Neural cell (in vitro differentiated cells): ENCODE measurements at regions not wholly inside any gene's neighbourhood (a gene's known extent, or its start where the extent isn't known, plus 50 kb on each side); places are given as distances from the start of the nearest gene placed in this dataset.

Experiments
- H2AFZ ChIP-seq: fragments of 200-600, 300-800 bp; sonication (generic), shearing (Covaris generic); 2 replicates; pipeline ENCODE4 v1.6.0; 2014; ENCODE audit warnings: low read depth, mild to moderate bottlenecking, antibody characterized with exemption, low read length, moderate library complexity
- H3F3A ChIP-seq: fragments of 200-600 bp; shearing (Covaris generic); 2 replicates; pipeline ENCODE4 v1.6.1; 2016; ENCODE audit warnings: mild to moderate bottlenecking, moderate library complexity, mixed read lengths, antibody characterized with exemption, low read length; ENCODE audit not compliant: insufficient read depth, poor library complexity, severe bottlenecking
- H3K27ac ChIP-seq: fragments of 200-600, 300-800 bp; sonication (generic), shearing (Covaris generic); 2 replicates; pipeline ENCODE4 v1.5.1; 2014; ENCODE audit warnings: mild to moderate bottlenecking, low read length, moderate library complexity
- H3K27me3 ChIP-seq: fragments of 300-800, 200-600 bp; sonication (generic), shearing (Covaris generic); 2 replicates; pipeline ENCODE4 v1.6.0; 2014; ENCODE audit warnings: mild to moderate bottlenecking, low read depth, low read length, moderate library complexity; ENCODE audit not compliant: insufficient read depth
- H3K36me3 ChIP-seq: fragments of 300-800, 200-600 bp; sonication (generic), shearing (Covaris generic); 2 replicates; pipeline ENCODE4 v1.5.1; 2014; ENCODE audit warnings: mild to moderate bottlenecking, antibody characterized with exemption, low read length, moderate library complexity; ENCODE audit not compliant: insufficient read depth
- H3K4me2 ChIP-seq: fragments of 300-800, 200-600 bp; sonication (generic), shearing (Covaris generic); 2 replicates; pipeline ENCODE4 v1.6.0; 2014; ENCODE audit warnings: mild to moderate bottlenecking, low read length
- H3K4me3 ChIP-seq: fragments of 300-800, 200-600 bp; sonication (generic), shearing (Covaris generic); 2 replicates; pipeline ENCODE4 v1.5.1; 2014; ENCODE audit warnings: mild to moderate bottlenecking, low read length, moderate library complexity
- H3K79me2 ChIP-seq: fragments of 200-600 bp; shearing (Covaris generic); replicated peaks from 2 replicates; pipeline ENCODE4 v1.6.0; 2014; ENCODE audit warnings: mild to moderate bottlenecking, low read length, moderate library complexity; ENCODE audit not compliant: insufficient read depth
- H3K9ac ChIP-seq: fragments of 300-800, 200-600 bp; sonication (generic), shearing (Covaris generic); 2 replicates; pipeline ENCODE4 v1.6.1; 2016; ENCODE audit warnings: mild to moderate bottlenecking, low read length, mixed read lengths
- H3K9me2 ChIP-seq: fragments of 200-600 bp; shearing (Covaris generic); 2 replicates; pipeline ENCODE4 v1.6.1; 2016; ENCODE audit warnings: mild to moderate bottlenecking, low read length, mixed read lengths; ENCODE audit not compliant: insufficient read depth
- H3K9me3 ChIP-seq: fragments of 200-600, 300-800 bp; sonication (generic), shearing (Covaris generic); 2 replicates; pipeline ENCODE4 v1.6.1; 2016; ENCODE audit warnings: mild to moderate bottlenecking, mixed run types, low read length, moderate library complexity, mixed read lengths
- H4K20me1 ChIP-seq: fragments of 200-600 bp; shearing (Covaris generic); 2 replicates; pipeline ENCODE4 v1.6.1; 2016; ENCODE audit warnings: mild to moderate bottlenecking, mixed run types; ENCODE audit not compliant: insufficient read depth
- EP300 ChIP-seq: fragments of 450-650 bp; conservative IDR thresholded peaks from 2 replicates; pipeline ENCODE4 v1.6.1; 2014; ENCODE audit warnings: antibody characterized with exemption, mild to moderate bottlenecking, moderate library complexity; ENCODE audit not compliant: poor library complexity, severe bottlenecking
- EZH2 ChIP-seq: fragments of 200-600, 300-800 bp; shearing (Covaris generic), sonication (generic); IDR thresholded peaks from 2 replicates; pipeline ENCODE4 v1.6.1; 2014; ENCODE audit warnings: antibody characterized with exemption, low read length, borderline replicate concordance, mild to moderate bottlenecking; ENCODE audit not compliant: insufficient read depth, poor library complexity, severe bottlenecking
- MXI1 ChIP-seq: fragments of 450-650 bp; conservative IDR thresholded peaks from 2 replicates; pipeline ENCODE4 v1.6.1; 2014; ENCODE audit warnings: antibody characterized with exemption, mild to moderate bottlenecking; ENCODE audit not compliant: poor library complexity, severe bottlenecking
- POLR2AphosphoS5 ChIP-seq: IDR thresholded peaks from 2 replicates; pipeline ENCODE4 v1.6.1; 2012
- RAD21 ChIP-seq: fragments of 450-650 bp; conservative IDR thresholded peaks from 2 replicates; pipeline ENCODE4 v1.6.1; 2014; ENCODE audit warnings: antibody characterized with exemption, mild to moderate bottlenecking, moderate library complexity
- SMC3 ChIP-seq: fragments of 450-650 bp; conservative IDR thresholded peaks from 2 replicates; pipeline ENCODE4 v1.6.1; 2014; ENCODE audit warnings: antibody characterized with exemption, mild to moderate bottlenecking, moderate library complexity; ENCODE audit not compliant: poor library complexity
- TAF1 ChIP-seq: IDR thresholded peaks from 2 replicates; pipeline ENCODE4 v1.6.1; 2012; ENCODE audit warnings: low read depth
- TF ChIP-seq, protein P1 (sequence below): fragments of 450-650 bp; IDR thresholded peaks from 2 replicates; pipeline ENCODE4 v1.5.1; 2014; ENCODE audit warnings: antibody characterized with exemption, mild to moderate bottlenecking, moderate library complexity; ENCODE audit not compliant: poor library complexity, severe bottlenecking
- TF ChIP-seq, protein P2 (sequence below): IDR thresholded peaks from 2 replicates; pipeline ENCODE4 v1.6.1; 2012; ENCODE audit warnings: borderline replicate concordance

DNA sequence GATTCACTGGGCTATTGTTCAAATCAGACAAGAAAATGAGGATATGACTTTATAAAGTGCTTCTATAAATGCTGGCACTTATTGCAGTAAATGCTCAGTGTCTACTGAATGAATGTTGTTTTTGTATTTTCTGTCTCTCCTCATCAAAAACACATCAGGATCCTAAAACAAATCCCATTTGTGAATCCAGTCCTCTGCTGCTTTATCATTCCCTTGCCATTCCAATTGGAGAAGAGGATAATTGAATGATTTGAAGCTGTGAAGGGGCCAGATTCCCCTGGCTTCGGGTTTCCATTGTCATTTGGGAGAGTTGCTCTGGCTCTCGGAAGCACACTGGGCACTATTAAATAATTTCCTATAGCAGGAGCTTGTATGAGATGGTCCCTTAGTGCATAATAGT is 666.8 kb downstream of the ACTL7B start:
- Histone ChIP-seq H2AFZ (no peak overlapping the region), H3K4me2 (no peak overlapping the region), H4K20me1 (no peaks in the 10 kb centered on the region), H3K9me2 (no peaks in the 10 kb centered on the region), H3F3A (no peaks in the 10 kb centered on the region), H3K27me3 (no peaks in the 10 kb centered on the region), H3K4me3 (no peak overlapping the region), H3K9ac (no peak overlapping the region), H3K79me2 (no peaks in the 10 kb centered on the region), H3K27ac (no peak overlapping the region), H3K9me3 (no peaks in the 10 kb centered on the region), H3K36me3 (no peaks in the 10 kb centered on the region)
- no peak for TF ChIP-seq EZH2
- TF ChIP-seq POLR2AphosphoS5, result peak; percentile 20

DNA sequence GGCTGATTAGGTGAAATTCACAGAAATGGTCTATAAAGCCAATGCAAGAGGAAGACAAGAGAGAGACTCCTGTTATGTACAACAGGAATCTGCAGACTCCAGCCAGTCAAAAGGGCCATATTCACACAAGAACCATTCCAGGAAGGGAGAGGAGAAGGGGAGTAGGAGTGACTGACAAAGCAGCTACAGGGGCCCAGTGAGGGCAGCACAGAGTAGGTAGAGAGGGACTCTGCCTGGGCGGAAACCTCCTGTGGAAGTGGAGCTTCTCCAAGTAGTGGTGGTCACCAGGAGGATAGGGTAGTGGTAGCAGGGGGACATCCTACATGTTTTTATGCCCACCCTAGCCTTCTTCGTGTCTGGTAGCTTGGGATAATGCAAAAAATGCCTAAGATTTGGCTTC is 667.3 kb downstream of the ACTL7B start:
- Histone ChIP-seq H3K4me2 (no peak overlapping the region), H3K4me3 (no peak overlapping the region), H3F3A (no peaks in the 10 kb centered on the region), H3K9me3 (no peaks in the 10 kb centered on the region), H3K27ac (no peak overlapping the region), H3K9ac (no peak overlapping the region), H3K27me3 (no peaks in the 10 kb centered on the region), H3K36me3 (no peaks in the 10 kb centered on the region), H3K79me2 (no peaks in the 10 kb centered on the region), H2AFZ (no peak overlapping the region), H4K20me1 (no peaks in the 10 kb centered on the region), H3K9me2 (no peaks in the 10 kb centered on the region)
- TF ChIP-seq POLR2AphosphoS5, result no peak
- TF ChIP-seq MXI1, result no peak
- TF ChIP-seq, protein P1, sequence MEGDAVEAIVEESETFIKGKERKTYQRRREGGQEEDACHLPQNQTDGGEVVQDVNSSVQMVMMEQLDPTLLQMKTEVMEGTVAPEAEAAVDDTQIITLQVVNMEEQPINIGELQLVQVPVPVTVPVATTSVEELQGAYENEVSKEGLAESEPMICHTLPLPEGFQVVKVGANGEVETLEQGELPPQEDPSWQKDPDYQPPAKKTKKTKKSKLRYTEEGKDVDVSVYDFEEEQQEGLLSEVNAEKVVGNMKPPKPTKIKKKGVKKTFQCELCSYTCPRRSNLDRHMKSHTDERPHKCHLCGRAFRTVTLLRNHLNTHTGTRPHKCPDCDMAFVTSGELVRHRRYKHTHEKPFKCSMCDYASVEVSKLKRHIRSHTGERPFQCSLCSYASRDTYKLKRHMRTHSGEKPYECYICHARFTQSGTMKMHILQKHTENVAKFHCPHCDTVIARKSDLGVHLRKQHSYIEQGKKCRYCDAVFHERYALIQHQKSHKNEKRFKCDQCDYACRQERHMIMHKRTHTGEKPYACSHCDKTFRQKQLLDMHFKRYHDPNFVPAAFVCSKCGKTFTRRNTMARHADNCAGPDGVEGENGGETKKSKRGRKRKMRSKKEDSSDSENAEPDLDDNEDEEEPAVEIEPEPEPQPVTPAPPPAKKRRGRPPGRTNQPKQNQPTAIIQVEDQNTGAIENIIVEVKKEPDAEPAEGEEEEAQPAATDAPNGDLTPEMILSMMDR, result no peak
- TF ChIP-seq EP300, result no peak
- TF ChIP-seq, protein P2, sequence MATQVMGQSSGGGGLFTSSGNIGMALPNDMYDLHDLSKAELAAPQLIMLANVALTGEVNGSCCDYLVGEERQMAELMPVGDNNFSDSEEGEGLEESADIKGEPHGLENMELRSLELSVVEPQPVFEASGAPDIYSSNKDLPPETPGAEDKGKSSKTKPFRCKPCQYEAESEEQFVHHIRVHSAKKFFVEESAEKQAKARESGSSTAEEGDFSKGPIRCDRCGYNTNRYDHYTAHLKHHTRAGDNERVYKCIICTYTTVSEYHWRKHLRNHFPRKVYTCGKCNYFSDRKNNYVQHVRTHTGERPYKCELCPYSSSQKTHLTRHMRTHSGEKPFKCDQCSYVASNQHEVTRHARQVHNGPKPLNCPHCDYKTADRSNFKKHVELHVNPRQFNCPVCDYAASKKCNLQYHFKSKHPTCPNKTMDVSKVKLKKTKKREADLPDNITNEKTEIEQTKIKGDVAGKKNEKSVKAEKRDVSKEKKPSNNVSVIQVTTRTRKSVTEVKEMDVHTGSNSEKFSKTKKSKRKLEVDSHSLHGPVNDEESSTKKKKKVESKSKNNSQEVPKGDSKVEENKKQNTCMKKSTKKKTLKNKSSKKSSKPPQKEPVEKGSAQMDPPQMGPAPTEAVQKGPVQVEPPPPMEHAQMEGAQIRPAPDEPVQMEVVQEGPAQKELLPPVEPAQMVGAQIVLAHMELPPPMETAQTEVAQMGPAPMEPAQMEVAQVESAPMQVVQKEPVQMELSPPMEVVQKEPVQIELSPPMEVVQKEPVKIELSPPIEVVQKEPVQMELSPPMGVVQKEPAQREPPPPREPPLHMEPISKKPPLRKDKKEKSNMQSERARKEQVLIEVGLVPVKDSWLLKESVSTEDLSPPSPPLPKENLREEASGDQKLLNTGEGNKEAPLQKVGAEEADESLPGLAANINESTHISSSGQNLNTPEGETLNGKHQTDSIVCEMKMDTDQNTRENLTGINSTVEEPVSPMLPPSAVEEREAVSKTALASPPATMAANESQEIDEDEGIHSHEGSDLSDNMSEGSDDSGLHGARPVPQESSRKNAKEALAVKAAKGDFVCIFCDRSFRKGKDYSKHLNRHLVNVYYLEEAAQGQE, result no peak
- no peak for TF ChIP-seq RAD21
- no peak for TF ChIP-seq TAF1
- no peak for TF ChIP-seq EZH2
- TF ChIP-seq SMC3, result no peak
